K562 (cell line): ENCODE measurements at regions not wholly inside any gene's neighbourhood (a gene's known extent, or its start where the extent isn't known, plus 50 kb on each side); places are given as distances from the start of the nearest gene placed in this dataset.
A peak's percentile ranks its signal among the peaks of the same experiment; 100 is the strongest.

Experiments used
- E2F6 ChIP-seq, 2 experiments: IDR thresholded peaks; 2 replicates each; pipeline ENCODE4 v1.6.1; 2011; ENCODE audit warnings: borderline replicate concordance in 1 of 2, control low read depth in 1 of 2, low read depth in 1 of 2, low read length in 1 of 2, mild to moderate bottlenecking in 1 of 2, mixed read lengths in 1 of 2, moderate library complexity in 1 of 2; ENCODE audit not compliant: insufficient read depth in 1 of 2, insufficient read length in 1 of 2, poor library complexity in 1 of 2, severe bottlenecking in 1 of 2; ENCODE audit errors: extremely low read depth in 1 of 2
- MGA ChIP-seq: fragments of 450-650 bp; IDR thresholded peaks from 2 replicates; pipeline ENCODE4 v1.6.1; 2016; ENCODE audit warnings: mild to moderate bottlenecking, moderate library complexity
- SAP30 ChIP-seq: fragments of 200-600 bp; sonication (generic); IDR thresholded peaks from 2 replicates; pipeline ENCODE4 v1.6.1; 2012; ENCODE audit warnings: borderline replicate concordance, low read depth, mild to moderate bottlenecking, moderate library complexity, low read length, control low read depth, inconsistent platforms; ENCODE audit not compliant: insufficient read depth, poor library complexity, severe bottlenecking
- U2AF1 ChIP-seq: fragments of 200-400 bp; formaldehyde crosslinking; optimal IDR thresholded peaks from 2 replicates; pipeline ENCODE3; 2017; ENCODE audit warnings: mild to moderate bottlenecking, low read depth, low read length, moderate library complexity
- ZFX ChIP-seq: sonication (generic); formaldehyde crosslinking; IDR thresholded peaks from 2 replicates; pipeline ENCODE4 v1.8.0; 2022; ENCODE audit warnings: mild to moderate bottlenecking, missing genetic modification reagents, moderate library complexity
- ZNF512 ChIP-seq: IDR thresholded peaks from 2 replicates; pipeline ENCODE4 v1.6.1; 2016; ENCODE audit warnings: missing genetic modification characterization, missing compliant biosample characterization

GRCh38 chr5:148765061-148765460 is 61.4 kb upstream of the ADRB2 start (continued):
- TF ChIP-seq MGA (no peak), ZFX (CRISPR knock-in tag) (no peak), SAP30 (no peak), ZNF512 (tag) (peak; percentile 91), U2AF1 (peak; percentile 38), E2F6 (IDR thresholded peaks at IDR 0.05; ENCODE audit: borderline replicate concordance in 1 of 2, extremely low read depth in 1 of 2, insufficient read depth in 1 of 2, insufficient read length in 1 of 2, low read depth in 1 of 2, low read length in 1 of 2, poor library complexity in 1 of 2, severe bottlenecking in 1 of 2) (no peak)
